Naive thymus-derived CD4-positive, alpha-beta T cell (primary cell): ENCODE measurements at regions not wholly inside any gene's neighbourhood (a gene's known extent, or its start where the extent isn't known, plus 50 kb on each side); places are given as distances from the start of the nearest gene placed in this dataset.

Source experiments
- ATAC-seq: fragments of 150-1000 bp; cut with Tn5 transposase; 2 replicates; pipeline ENCODE4 v1.10.0; 2021; ENCODE audit warnings: mild to moderate bottlenecking, moderate library complexity
- CTCF ChIA-PET: fragments of 350-600 bp; sonication (Branson Sonifier 250); formaldehyde crosslinking; loops from one replicate; lab custom pipeline; 2021; ENCODE audit warnings: antibody characterized with exemption; lab: Charles Lee
- POLR2A ChIA-PET: fragments of 350-600 bp; sonication (Branson Sonifier 250); formaldehyde crosslinking; loops from one replicate; lab custom pipeline; 2021; ENCODE audit warnings: antibody characterized with exemption, inconsistent platforms; lab: Charles Lee
- DNase-seq, 9 donors: peaks; one replicate each; pipeline versions ENCODE4 v3.0.0 to v3.0.0-alpha.2; 2020 to 2022; ENCODE audit warnings: mixed read lengths in 1 of 9
- H3K27ac ChIP-seq: one replicate; pipeline ENCODE4 v1.7.0; 2013; ENCODE audit warnings: mild to moderate bottlenecking, low read depth, low read length, moderate library complexity
- H3K27me3 ChIP-seq, 2 donors: one replicate each; pipeline ENCODE4 v1.7.0; 2013; ENCODE audit warnings: low read length in 2 of 2, mild to moderate bottlenecking in 2 of 2, moderate library complexity in 2 of 2; ENCODE audit not compliant: control insufficient read depth in 2 of 2, insufficient read depth in 2 of 2
- H3K36me3 ChIP-seq, 3 experiments: 1 replicate in 2 of 3; 2 replicates in 1 of 3; pipeline ENCODE4 v1.7.0; 2013; ENCODE audit warnings: low read length in 3 of 3, mild to moderate bottlenecking in 3 of 3, moderate library complexity in 1 of 3; ENCODE audit not compliant: insufficient read depth in 3 of 3, control insufficient read depth in 2 of 3
- H3K4me1 ChIP-seq, 2 donors: one replicate each; pipeline ENCODE4 v1.7.0; 2013; ENCODE audit warnings: low read length in 2 of 2, mild to moderate bottlenecking in 2 of 2, moderate library complexity in 1 of 2; ENCODE audit not compliant: control insufficient read depth in 2 of 2, insufficient read depth in 2 of 2
- H3K4me3 ChIP-seq: 2 replicates; pipeline ENCODE4 v1.7.0; 2013; ENCODE audit warnings: mild to moderate bottlenecking, low read length
- H3K9me3 ChIP-seq, 3 experiments: 1 replicate in 2 of 3; 2 replicates in 1 of 3; pipeline ENCODE4 v1.7.0; 2013; ENCODE audit warnings: low read length in 3 of 3; ENCODE audit not compliant: control insufficient read depth in 2 of 3
- H3K27ac Mint-ChIP-seq, 9 donors: one replicate each; pipeline ENCODE4 v1.8.0; 2020 to 2022; ENCODE audit warnings: mixed read lengths in 9 of 9, mild to moderate bottlenecking in 8 of 9, moderate library complexity in 5 of 9, inconsistent platforms in 2 of 9
- H3K27me3 Mint-ChIP-seq, 5 donors: one replicate each; pipeline ENCODE4 v1.8.0; 2021 to 2022; ENCODE audit warnings: mixed read lengths in 5 of 5, mild to moderate bottlenecking in 1 of 5
- H3K36me3 Mint-ChIP-seq, 5 donors: one replicate each; pipeline ENCODE4 v1.8.0; 2020 to 2022; ENCODE audit warnings: mixed read lengths in 5 of 5, mild to moderate bottlenecking in 3 of 5, inconsistent platforms in 1 of 5
- H3K4me1 Mint-ChIP-seq, 7 donors: one replicate each; pipeline ENCODE4 v1.8.0; 2020 to 2022; ENCODE audit warnings: mixed read lengths in 7 of 7, mild to moderate bottlenecking in 3 of 7, inconsistent platforms in 1 of 7
- H3K4me3 Mint-ChIP-seq, 10 donors: one replicate each; pipeline ENCODE4 v1.8.0; 2020 to 2022; ENCODE audit warnings: mild to moderate bottlenecking in 10 of 10, mixed read lengths in 10 of 10, moderate library complexity in 6 of 10, inconsistent platforms in 2 of 10
- H3K9me3 Mint-ChIP-seq, 11 donors: one replicate each; pipeline ENCODE4 v1.8.0; 2020 to 2022; ENCODE audit warnings: mixed read lengths in 11 of 11, mild to moderate bottlenecking in 4 of 11, inconsistent platforms in 1 of 11, moderate library complexity in 1 of 11
- intact Hi-C, 2 donors: fragments of 100-400 bp; cut with micrococcal nuclease; formaldehyde crosslinking; loops; one replicate each; pipeline ENCODE4 v1.15.1; 2023

- Histone ChIP-seq H3K36me3 (no peaks in the 10 kb centered on the region), H3K27me3 (no peaks in the 10 kb centered on the region), H3K4me1 (no peaks in the 10 kb centered on the region), H3K4me3 (no peak overlapping the region), H3K9me3 (no peaks in the 10 kb centered on the region), H3K27ac (no peak overlapping the region)
- ChIA-PET CTCF (no interaction called here), POLR2A (no interaction called here)
- peaks cover 0 to 9% (median 0%) of the 10 kb centered on the region in 7 donors for H3K4me1 Mint-ChIP-seq
- ATAC-seq (no peak), DNase-seq (no peak)
- no peak overlapping the region for H3K27ac Mint-ChIP-seq
- H3K36me3 Mint-ChIP-seq = peaks cover 0 to 7% (median 0%) of the 10 kb centered on the region in 5 donors
- intact Hi-C loops = no loop called here
- no peak overlapping the region for H3K4me3 Mint-ChIP-seq
- H3K9me3 Mint-ChIP-seq = peaks cover 0 to 7% (median 0%) of the 10 kb centered on the region in 11 donors
- H3K27me3 Mint-ChIP-seq = no peaks in the 10 kb centered on the region
Observed at GRCh38 chr3:29215948-29216347, 64.9 kb upstream of the RBMS3 start.

DNA sequence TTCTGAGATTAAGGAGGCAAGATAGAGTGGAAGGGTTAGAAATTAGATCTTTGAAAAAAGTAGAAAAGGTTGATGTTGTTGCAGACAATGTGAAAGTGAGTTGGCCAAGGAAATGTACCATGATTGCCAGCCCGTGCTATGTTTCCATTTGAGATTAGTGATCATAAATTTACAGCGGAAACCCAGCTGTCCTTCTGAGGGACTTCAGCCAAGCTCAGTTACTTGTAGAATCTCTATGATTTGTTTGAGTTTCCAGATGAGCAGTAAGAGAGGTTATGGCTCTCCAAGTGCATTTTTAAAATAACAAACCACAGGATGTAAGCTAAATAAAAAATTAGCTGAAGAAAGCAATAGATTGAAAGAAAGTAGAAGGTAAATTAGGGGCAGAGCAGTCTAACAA is 54.2 kb upstream of the RBMS3 start:
- H3K27ac Mint-ChIP-seq = no peak overlapping the region
- Histone ChIP-seq H3K9me3 (no peaks in the 10 kb centered on the region), H3K27me3 (no peaks in the 10 kb centered on the region), H3K27ac (no peak overlapping the region), H3K4me3 (no peak overlapping the region), H3K4me1 (no peaks in the 10 kb centered on the region), H3K36me3 (no peaks in the 10 kb centered on the region)
- no peaks in the 10 kb centered on the region for H3K36me3 Mint-ChIP-seq
- CTCF ChIA-PET = no interaction called here
- H3K4me3 Mint-ChIP-seq = no peak overlapping the region
- H3K9me3 Mint-ChIP-seq = peaks cover 0 to 2% (median 0%) of the 10 kb centered on the region in 11 donors
- intact Hi-C loops = no loop called here
- H3K27me3 Mint-ChIP-seq = peaks cover 0 to 8% (median 0%) of the 10 kb centered on the region in 5 donors
- POLR2A ChIA-PET = no interaction called here
- ATAC-seq = no peak
- H3K4me1 Mint-ChIP-seq = peaks cover 0 to 2% (median 0%) of the 10 kb centered on the region in 7 donors
- DNase-seq = no peak

GRCh38 chr3:29227307-29227706 is 53.6 kb upstream of the RBMS3 start:
- Mint-ChIP-seq H3K27ac (no peak overlapping the region), H3K4me3 (no peak overlapping the region), H3K4me1 (peaks cover 0 to 2% (median 0%) of the 10 kb centered on the region in 7 donors), H3K27me3 (peaks cover 0 to 8% (median 0%) of the 10 kb centered on the region in 5 donors), H3K9me3 (peaks cover 0 to 4% (median 0%) of the 10 kb centered on the region in 11 donors), H3K36me3 (no peaks in the 10 kb centered on the region)
- intact Hi-C loops = no loop called here
- no peaks in the 10 kb centered on the region for H3K9me3 ChIP-seq
- CTCF ChIA-PET = no interaction called here
- POLR2A ChIA-PET = no interaction called here
- ATAC-seq (no peak), DNase-seq (no peak)
- no peak overlapping the region for H3K27ac ChIP-seq
- H3K36me3 ChIP-seq = no peaks in the 10 kb centered on the region
- no peaks in the 10 kb centered on the region for H3K4me1 ChIP-seq
- no peak overlapping the region for H3K4me3 ChIP-seq
- H3K27me3 ChIP-seq = no peaks in the 10 kb centered on the region
